MV-4-11 (cell line): ENCODE measurements at regions not wholly inside any gene's neighbourhood (a gene's known extent, or its start where the extent isn't known, plus 50 kb on each side); places are given as distances from the start of the nearest gene placed in this dataset.
"Not testable (repeated sequence)": the region's sequence is repeated elsewhere in the genome, so short reads cannot be mapped to it uniquely, and the experiment has no call there.

Experiments
- DNase-seq: peaks from one replicate; lab custom pipeline; 2025; lab: John Stamatoyannopoulos, UW

- no peak for DNase-seq
Observed at GRCh38 chr1:90824551-90824950, 107.4 kb upstream of the BARHL2 start.

DNA sequence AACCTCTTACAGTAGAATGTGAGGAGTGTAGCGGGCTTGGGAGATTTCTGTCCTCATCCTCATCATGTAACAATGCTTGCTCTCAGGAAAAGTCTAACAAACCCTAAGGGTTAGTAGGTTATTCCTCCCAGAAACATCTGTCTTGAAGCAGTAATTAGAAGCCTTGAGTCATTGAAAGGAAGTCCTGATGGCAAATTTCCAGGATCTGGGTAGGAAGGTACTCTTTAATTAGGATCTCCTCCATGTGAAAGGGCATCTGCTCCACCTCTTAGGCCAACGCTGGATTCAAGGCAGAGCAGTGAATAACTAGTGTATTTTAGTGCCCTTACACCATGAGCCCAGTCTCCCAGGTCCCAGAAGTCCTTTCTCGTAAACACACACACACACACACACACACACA lies 106.6 kb upstream of the BARHL2 start:
- no peak for DNase-seq

GRCh38 chr1:90821788-90822359 lies 104.8 kb upstream of the BARHL2 start:
- no peak for DNase-seq

DNA sequence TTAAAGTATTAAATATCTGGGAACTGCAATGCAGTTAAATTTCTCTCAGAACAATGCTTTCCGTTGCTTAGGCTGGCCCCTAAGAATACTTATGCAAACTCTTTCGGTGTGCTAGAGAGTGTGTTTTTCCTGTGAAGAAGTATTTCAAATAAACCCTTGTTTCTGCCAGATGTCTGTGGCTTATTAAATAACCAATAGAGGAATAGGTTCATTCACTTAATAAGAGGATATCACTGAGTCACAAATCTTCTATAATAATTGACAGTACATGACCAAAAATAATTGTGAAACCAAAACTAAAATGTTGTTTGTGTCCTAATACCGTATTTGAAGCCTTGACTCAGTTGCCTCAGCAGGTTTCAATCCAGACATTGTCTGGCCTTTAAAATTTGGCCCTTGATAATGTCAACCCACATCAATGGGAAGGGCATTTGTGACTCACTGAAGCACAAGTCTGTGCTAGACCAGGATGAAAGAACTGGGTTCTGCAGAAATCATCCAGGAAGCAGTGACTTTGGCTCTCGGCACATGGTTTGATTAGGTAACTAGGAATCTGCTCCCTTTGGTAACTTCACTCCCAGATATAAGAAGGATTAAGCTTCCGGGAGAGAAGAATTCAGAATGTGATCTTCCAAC lies 104.2 kb upstream of the BARHL2 start:
- DNase-seq = no peak

DNA sequence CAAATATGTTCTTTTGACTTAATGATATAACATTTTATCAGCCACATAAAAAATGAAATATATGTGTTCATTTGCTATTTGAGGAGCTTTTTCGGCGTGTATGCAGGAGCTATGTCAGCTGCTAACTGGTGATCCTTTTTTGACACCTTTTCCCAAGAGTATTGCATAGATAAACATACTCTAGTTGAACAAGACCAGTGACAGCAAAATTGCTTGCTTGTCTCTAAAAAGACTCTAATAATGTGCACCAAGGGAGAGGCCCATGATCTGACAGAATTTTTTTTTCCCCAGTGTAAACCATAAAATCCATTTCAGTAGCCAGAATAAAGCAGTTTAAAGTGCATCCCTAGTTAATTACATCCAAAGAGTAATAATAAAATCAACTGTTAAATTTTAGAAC lies 103.6 kb upstream of the BARHL2 start:
- no peak for DNase-seq

DNA sequence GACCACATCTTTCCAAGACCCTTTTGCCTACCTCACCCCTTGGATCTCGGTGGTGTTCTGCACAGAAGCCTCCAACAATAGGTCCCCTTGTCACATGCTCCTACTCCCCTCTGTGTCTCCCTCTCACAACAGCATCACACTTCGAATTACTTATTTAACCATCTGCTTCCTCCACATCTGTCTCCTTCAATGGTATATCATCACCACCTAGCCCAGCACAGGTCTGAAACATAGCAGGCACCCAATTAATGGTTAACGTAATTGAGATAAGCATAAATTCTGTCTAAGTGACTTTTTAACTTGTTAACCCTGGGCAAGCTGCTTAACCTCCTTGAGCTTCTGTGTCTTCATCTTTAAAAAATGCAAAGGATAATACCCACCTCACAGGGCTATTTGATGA lies 100.3 kb upstream of the BARHL2 start:
- DNase-seq = no peak

- not testable (repeated sequence) for DNase-seq
Observed at GRCh38 chr1:90812237-90812636, 95.1 kb upstream of the BARHL2 start.

DNA sequence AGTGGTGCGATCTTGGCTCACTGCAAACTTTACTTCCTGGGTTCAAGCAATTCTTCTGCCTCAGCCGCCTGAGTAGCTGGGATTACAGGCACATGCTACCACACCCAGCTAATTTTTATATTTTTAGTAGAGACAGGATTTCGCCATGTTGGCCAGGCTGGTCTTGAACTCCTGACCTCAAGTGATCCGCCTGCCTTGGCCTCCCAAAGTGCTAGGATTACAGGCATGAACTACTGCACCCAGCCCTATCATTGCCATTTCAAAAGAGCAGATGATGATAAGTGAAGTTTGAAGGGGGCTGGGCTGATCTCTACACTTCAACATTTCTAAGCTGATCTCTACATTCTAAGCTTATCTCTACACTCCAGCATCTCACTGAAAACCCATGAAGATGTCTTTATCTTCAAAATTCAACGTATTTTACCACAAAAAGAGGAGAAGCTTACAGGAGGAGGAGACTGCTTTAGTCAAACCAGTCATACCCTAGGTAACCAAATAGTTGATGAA lies 94.4 kb upstream of the BARHL2 start:
- DNase-seq = not testable (repeated sequence)

- no peak for DNase-seq
Observed at GRCh38 chr1:90810681-90811080, 93.6 kb upstream of the BARHL2 start.

DNA sequence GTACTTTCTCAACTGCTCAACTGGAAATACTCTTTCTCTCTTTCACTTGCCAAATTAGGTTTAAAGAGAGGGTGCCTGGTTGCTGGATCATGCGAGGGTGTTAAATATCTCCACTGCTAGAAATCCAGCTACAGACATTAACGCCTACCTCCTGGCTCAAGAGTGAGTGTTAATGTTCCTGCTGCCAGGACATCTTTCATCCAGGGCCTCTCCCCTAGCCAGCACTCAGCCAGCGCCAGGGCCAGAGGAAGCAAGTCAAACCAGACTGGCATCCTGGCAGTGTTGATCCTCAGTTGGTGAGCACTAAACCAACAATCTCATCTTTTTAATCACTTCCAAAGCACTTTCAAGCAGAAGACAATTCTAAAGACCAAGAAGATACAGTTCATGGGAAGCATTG lies 92.9 kb upstream of the BARHL2 start:
- no peak for DNase-seq

- DNase-seq = no peak
Observed at GRCh38 chr1:90809093-90809492, 92.0 kb upstream of the BARHL2 start.

GRCh38 chr1:90807329-90807728 lies 90.2 kb upstream of the BARHL2 start:
- no peak for DNase-seq

GRCh38 chr1:90802622-90803021 lies 85.5 kb upstream of the BARHL2 start:
- DNase-seq = no peak

GRCh38 chr1:90800012-90800717 lies 83.1 kb upstream of the BARHL2 start:
- no peak for DNase-seq

DNA sequence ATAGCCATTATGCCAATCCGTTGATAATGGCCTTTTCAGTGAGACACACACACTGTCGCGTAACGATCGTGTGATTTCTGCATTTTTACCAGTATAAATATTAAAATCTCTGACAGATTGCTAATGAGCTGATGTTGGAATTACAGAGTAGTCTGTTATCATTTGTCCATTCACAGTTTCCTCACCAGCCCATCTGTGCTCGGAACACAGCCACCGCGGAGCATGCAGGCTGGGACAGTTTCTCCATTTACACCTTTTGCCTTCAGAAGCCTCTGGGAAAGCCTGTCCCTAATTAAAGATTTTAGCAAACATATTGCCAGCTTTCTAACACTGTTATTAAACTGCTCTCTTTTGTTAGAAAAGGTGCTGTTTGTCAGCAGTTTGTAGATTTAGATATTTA lies 82.2 kb upstream of the BARHL2 start:
- no peak for DNase-seq

GRCh38 chr1:90798883-90799282 lies 81.8 kb upstream of the BARHL2 start:
- no peak for DNase-seq

DNA sequence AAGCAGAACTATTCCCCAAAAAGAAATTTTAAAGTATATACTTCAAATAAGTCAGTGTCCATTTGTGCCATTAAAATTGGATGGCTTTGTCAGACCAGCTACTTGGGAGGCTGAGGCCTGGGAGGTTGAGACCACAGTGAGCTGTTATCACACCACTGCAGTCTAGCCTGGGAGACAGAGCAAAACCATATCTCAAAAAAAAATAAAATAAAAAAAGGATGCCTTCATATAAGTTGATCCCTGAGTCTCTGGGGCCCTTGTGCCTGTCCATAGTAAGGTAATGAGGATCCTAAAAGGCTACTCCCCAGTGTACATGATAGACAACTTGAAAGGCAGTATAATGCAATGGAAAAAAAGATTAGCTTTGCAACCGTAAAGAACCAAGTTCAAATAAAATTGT lies 81.2 kb upstream of the BARHL2 start:
- no peak for DNase-seq

- DNase-seq = no peak
Observed at GRCh38 chr1:90795431-90795830, 78.3 kb upstream of the BARHL2 start.

GRCh38 chr1:90786709-90787108 lies 69.6 kb upstream of the BARHL2 start:
- DNase-seq = no peak

- DNase-seq = no peak
Observed at GRCh38 chr1:90784186-90784847, 67.2 kb upstream of the BARHL2 start.

DNA sequence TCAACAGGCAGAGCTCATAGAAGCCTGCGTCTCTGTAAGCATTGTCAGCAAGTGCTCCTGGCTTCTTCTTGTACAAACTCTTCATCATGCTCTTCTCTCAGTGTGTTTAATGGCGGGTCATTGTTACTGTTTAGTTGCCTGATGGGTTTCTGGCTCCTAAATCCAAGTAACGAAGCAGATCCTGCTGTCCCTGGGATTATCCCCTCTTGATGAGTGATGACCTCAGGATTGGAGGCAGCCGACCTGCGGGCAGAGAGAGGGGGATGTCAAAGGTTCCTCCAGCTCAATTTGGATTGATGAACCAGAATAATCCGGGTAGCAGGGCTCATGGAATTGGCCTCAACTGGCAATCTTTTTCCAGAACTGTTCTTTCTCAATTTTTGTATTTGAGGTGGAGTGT lies 66.1 kb upstream of the BARHL2 start:
- no peak for DNase-seq

GRCh38 chr1:90782046-90782445 lies 64.9 kb upstream of the BARHL2 start:
- no peak for DNase-seq

- DNase-seq = no peak
Observed at GRCh38 chr1:90781534-90781933, 64.4 kb upstream of the BARHL2 start.
